Trophoblast cell (in vitro differentiated cells and primary cell): ENCODE measurements at regions not wholly inside any gene's neighbourhood (a gene's known extent, or its start where the extent isn't known, plus 50 kb on each side); places are given as distances from the start of the nearest gene placed in this dataset.

ENCODE experiments used
- DNase-seq, 2 donors: peaks; one replicate each; pipeline ENCODE4 v3.0.0-alpha.2; 2016
- H2AFZ ChIP-seq: 2 replicates; pipeline ENCODE4 v1.6.1; 2013; ENCODE audit warnings: low read length, moderate library complexity, mild to moderate bottlenecking; ENCODE audit not compliant: insufficient read depth, poor library complexity
- H2AK5ac ChIP-seq: 2 replicates; pipeline ENCODE4 v1.6.1; 2013; ENCODE audit warnings: mild to moderate bottlenecking, low read length
- H2BK120ac ChIP-seq: 2 replicates; pipeline ENCODE4 v1.6.1; 2013; ENCODE audit warnings: low read length, mild to moderate bottlenecking, moderate library complexity; ENCODE audit not compliant: insufficient read depth, poor library complexity
- H2BK12ac ChIP-seq: 2 replicates; pipeline ENCODE4 v1.6.1; 2013; ENCODE audit warnings: mild to moderate bottlenecking, low read length, moderate library complexity
- H2BK5ac ChIP-seq: 2 replicates; pipeline ENCODE4 v1.6.1; 2013; ENCODE audit warnings: low read length, low read depth, moderate library complexity, mild to moderate bottlenecking; ENCODE audit not compliant: poor library complexity
- H3K14ac ChIP-seq: 2 replicates; pipeline ENCODE4 v1.6.1; 2013; ENCODE audit warnings: mild to moderate bottlenecking, low read length
- H3K18ac ChIP-seq: 2 replicates; pipeline ENCODE4 v1.6.1; 2013; ENCODE audit warnings: mild to moderate bottlenecking, low read length
- H3K23ac ChIP-seq: 2 replicates; pipeline ENCODE4 v1.6.1; 2013; ENCODE audit warnings: low read length
- H3K27ac ChIP-seq: 2 replicates; pipeline ENCODE4 v1.5.1; 2013; ENCODE audit warnings: low read depth, mild to moderate bottlenecking, inconsistent platforms, low read length, moderate library complexity
- H3K27me3 ChIP-seq: 2 replicates; pipeline ENCODE4 v1.6.1; 2013; ENCODE audit warnings: inconsistent platforms, mild to moderate bottlenecking, low read length, moderate library complexity; ENCODE audit not compliant: insufficient read depth
- H3K36me3 ChIP-seq, 2 experiments: 1 replicate in 1 of 2; 2 replicates in 1 of 2; pipeline ENCODE4 v1.6.1; 2013; ENCODE audit warnings: low read length in 2 of 2, mild to moderate bottlenecking in 2 of 2, moderate library complexity in 1 of 2; ENCODE audit not compliant: insufficient read depth in 2 of 2, control insufficient read depth in 1 of 2
- H3K4ac ChIP-seq: 2 replicates; pipeline ENCODE4 v1.6.1; 2013; ENCODE audit warnings: low read depth, mild to moderate bottlenecking, low read length, moderate library complexity
- H3K4me1 ChIP-seq, 2 experiments: 1 replicate in 1 of 2; 2 replicates in 1 of 2; pipeline ENCODE4 v1.6.1; 2013; ENCODE audit warnings: low read length in 2 of 2, mild to moderate bottlenecking in 2 of 2, moderate library complexity in 1 of 2; ENCODE audit not compliant: insufficient read depth in 2 of 2, control insufficient read depth in 1 of 2
- H3K4me2 ChIP-seq: 2 replicates; pipeline ENCODE4 v1.6.1; 2013; ENCODE audit warnings: inconsistent platforms, mild to moderate bottlenecking, low read length, moderate library complexity
- H3K4me3 ChIP-seq: 2 replicates; pipeline ENCODE4 v1.5.1; 2013; ENCODE audit warnings: mild to moderate bottlenecking, low read depth, low read length, inconsistent platforms
- H3K79me1 ChIP-seq: one replicate; pipeline ENCODE4 v1.6.1; 2013; ENCODE audit warnings: low read length
- H3K79me2 ChIP-seq: 2 replicates; pipeline ENCODE4 v1.6.1; 2013; ENCODE audit warnings: low read length, mild to moderate bottlenecking; ENCODE audit not compliant: control insufficient read depth, insufficient read depth, poor library complexity
- H3K9ac ChIP-seq: 2 replicates; pipeline ENCODE4 v1.6.1; 2013; ENCODE audit warnings: mild to moderate bottlenecking, low read length
- H3K9me3 ChIP-seq: 2 replicates; pipeline ENCODE4 v1.6.1; 2013; ENCODE audit warnings: low read depth, mild to moderate bottlenecking, control low read depth, inconsistent platforms, low read length; ENCODE audit not compliant: insufficient read depth
- H4K12ac ChIP-seq: 2 replicates; pipeline ENCODE4 v1.6.1; 2013; ENCODE audit warnings: low read depth, mild to moderate bottlenecking, low read length, moderate library complexity
- H4K8ac ChIP-seq: 2 replicates; pipeline ENCODE4 v1.6.1; 2013; ENCODE audit warnings: low read depth, mild to moderate bottlenecking, low read length, moderate library complexity
- H4K91ac ChIP-seq: one replicate; pipeline ENCODE4 v1.6.1; 2013; ENCODE audit warnings: low read depth, mild to moderate bottlenecking, low read length, moderate library complexity
- WGBS: extraction: QIAGEN DNeasy Blood & Tissue Kit; methylation state at CpG from one replicate; pipeline ENCODE4 v1.1.7; 2013; ENCODE audit warnings: missing lambda C conversion rate; ENCODE audit not compliant: insufficient read length, insufficient coverage; ENCODE audit errors: extremely low coverage; 5-methylcytosine and 5-hydroxymethylcytosine counted together

GRCh38 chr6:66230591-66230990 is 523.6 kb upstream of the EYS start:
- no peaks in the 10 kb centered on the region for H3K27me3 ChIP-seq
- H3K9ac ChIP-seq, result no peak overlapping the region
- H4K8ac ChIP-seq, result no peak overlapping the region
- no peak overlapping the region for H2BK120ac ChIP-seq
- no peaks in the 10 kb centered on the region for H3K4me1 ChIP-seq
- no peak overlapping the region for H3K4me2 ChIP-seq
- no peaks in the 10 kb centered on the region for H3K79me2 ChIP-seq
- H3K27ac ChIP-seq, result no peak overlapping the region
- no peak overlapping the region for H2BK5ac ChIP-seq
- no peak overlapping the region for H4K12ac ChIP-seq
- H3K9me3 ChIP-seq, result no peaks in the 10 kb centered on the region
- no peaks in the 10 kb centered on the region for H3K79me1 ChIP-seq
- H2BK12ac ChIP-seq, result no peak overlapping the region
- no peak overlapping the region for H3K14ac ChIP-seq
- DNase-seq, result no peak
- H3K4ac ChIP-seq, result no peak overlapping the region
- no peak overlapping the region for H3K23ac ChIP-seq
- H3K36me3 ChIP-seq, result no peaks in the 10 kb centered on the region
- H2AFZ ChIP-seq, result no peak overlapping the region
- H3K18ac ChIP-seq, result no peak overlapping the region
- H2AK5ac ChIP-seq, result no peak overlapping the region
- no peak overlapping the region for H3K4me3 ChIP-seq
- no peak overlapping the region for H4K91ac ChIP-seq
- no CpG with 5 or more reads among the region's 3 CpGs for WGBS

- no peak overlapping the region for H2AK5ac ChIP-seq
- no peak overlapping the region for H2BK5ac ChIP-seq
- H3K36me3 ChIP-seq, result no peaks in the 10 kb centered on the region
- H3K79me1 ChIP-seq, result no peaks in the 10 kb centered on the region
- no peak overlapping the region for H2BK12ac ChIP-seq
- H3K4me3 ChIP-seq, result no peak overlapping the region
- no peak overlapping the region for H3K27ac ChIP-seq
- no peaks in the 10 kb centered on the region for H3K79me2 ChIP-seq
- no peak overlapping the region for H3K4me2 ChIP-seq
- H3K9me3 ChIP-seq, result no peaks in the 10 kb centered on the region
- no peak overlapping the region for H3K4ac ChIP-seq
- no peak overlapping the region for H3K14ac ChIP-seq
- no peak for DNase-seq
- H4K8ac ChIP-seq, result no peak overlapping the region
- WGBS, result no CpG with 5 or more reads among the region's 2 CpGs
- no peak overlapping the region for H2AFZ ChIP-seq
- no peak overlapping the region for H3K18ac ChIP-seq
- H3K27me3 ChIP-seq, result no peaks in the 10 kb centered on the region
- H4K91ac ChIP-seq, result no peak overlapping the region
- H2BK120ac ChIP-seq, result no peak overlapping the region
- no peak overlapping the region for H3K9ac ChIP-seq
- no peaks in the 10 kb centered on the region for H3K4me1 ChIP-seq
- no peak overlapping the region for H3K23ac ChIP-seq
- H4K12ac ChIP-seq, result no peak overlapping the region
Measured at GRCh38 chr6:66226109-66226508, 519.1 kb upstream of the EYS start.

- no peak overlapping the region for H2AFZ ChIP-seq
- no peak overlapping the region for H3K9ac ChIP-seq
- no peaks in the 10 kb centered on the region for H3K79me1 ChIP-seq
- no peaks in the 10 kb centered on the region for H3K36me3 ChIP-seq
- H3K4me3 ChIP-seq, result no peak overlapping the region
- no peak overlapping the region for H2AK5ac ChIP-seq
- WGBS, result no CpG with 5 or more reads among the region's 3 CpGs
- H3K14ac ChIP-seq, result no peak overlapping the region
- no peak overlapping the region for H2BK12ac ChIP-seq
- peaks cover 8% of the 10 kb centered on the region for H3K9me3 ChIP-seq
- no peak overlapping the region for H3K18ac ChIP-seq
- H4K12ac ChIP-seq, result no peak overlapping the region
- no peak overlapping the region for H2BK5ac ChIP-seq
- no peak overlapping the region for H4K8ac ChIP-seq
- no peak overlapping the region for H4K91ac ChIP-seq
- no peaks in the 10 kb centered on the region for H3K4me1 ChIP-seq
- H3K27ac ChIP-seq, result no peak overlapping the region
- H2BK120ac ChIP-seq, result no peak overlapping the region
- no peaks in the 10 kb centered on the region for H3K79me2 ChIP-seq
- H3K27me3 ChIP-seq, result no peaks in the 10 kb centered on the region
- H3K4me2 ChIP-seq, result no peak overlapping the region
- no peak overlapping the region for H3K4ac ChIP-seq
- DNase-seq, result no peak
- H3K23ac ChIP-seq, result no peak overlapping the region
Measured at GRCh38 chr6:66210964-66211363, 503.9 kb upstream of the EYS start.

GRCh38 chr6:66200390-66200789 is 493.4 kb upstream of the EYS start:
- WGBS, result no CpG with 5 or more reads among the region's 2 CpGs
- no peak overlapping the region for H2BK120ac ChIP-seq

More at GRCh38 chr6:66200390-66200789, 493.4 kb upstream of the EYS start:
- Histone ChIP-seq H3K79me2 (no peaks in the 10 kb centered on the region), H2AFZ (no peak overlapping the region), H2AK5ac (no peak overlapping the region), H3K9ac (no peak overlapping the region), H2BK12ac (no peak overlapping the region), H3K4ac (no peak overlapping the region), H4K91ac (no peak overlapping the region), H3K4me3 (no peak overlapping the region), H3K27ac (no peak overlapping the region), H4K12ac (no peak overlapping the region), H3K14ac (no peak overlapping the region), H2BK5ac (no peak overlapping the region), H3K79me1 (no peaks in the 10 kb centered on the region), H3K27me3 (no peaks in the 10 kb centered on the region), H3K9me3 (no peaks in the 10 kb centered on the region), H3K4me1 (no peaks in the 10 kb centered on the region), H3K4me2 (no peak overlapping the region), H3K23ac (no peak overlapping the region), H4K8ac (no peak overlapping the region), H3K36me3 (no peaks in the 10 kb centered on the region), H3K18ac (no peak overlapping the region)
- no peak for DNase-seq
